Body of pancreas (tissue), 4 donors: ENCODE measurements at regions not wholly inside any gene's neighbourhood (a gene's known extent, or its start where the extent isn't known, plus 50 kb on each side); places are given as distances from the start of the nearest gene placed in this dataset.

Experiments
- CTCF ChIP-seq, 7 experiments: fragments of 450-650 bp in 4 of 7; fragments of 200-600 bp in 3 of 7; sonication (generic) in 3 of 7; IDR thresholded peaks; one replicate each; pipeline ENCODE4 v1.5.1; 2016 to 2019; ENCODE audit warnings: antibody characterized with exemption in 7 of 7
- POLR2A ChIP-seq, 3 donors: fragments of 450-650 bp; IDR thresholded peaks; one replicate each; pipeline ENCODE4 v1.6.1; 2016; ENCODE audit warnings: antibody characterized with exemption in 3 of 3, mild to moderate bottlenecking in 2 of 3

- TF ChIP-seq CTCF (IDR thresholded peaks at IDR 0.05) (no peak), POLR2A (IDR thresholded peaks at IDR 0.05) (no peak)
Measured at GRCh38 chr5:85159395-85159794, 774.7 kb upstream of the EDIL3 start.
